Activated CD8-positive, alpha-beta T cell treated with anti-CD3 and anti-CD28 coated beads for 36 hours (primary cell): ENCODE measurements at regions not wholly inside any gene's neighbourhood (a gene's known extent, or its start where the extent isn't known, plus 50 kb on each side); places are given as distances from the start of the nearest gene placed in this dataset.

ENCODE experiments used
- ATAC-seq: fragments of 200-7000 bp; cut with Tn5 transposase; one replicate; pipeline ENCODE4 v1.10.0; 2021; ENCODE audit warnings: mild to moderate bottlenecking, moderate library complexity
- CTCF ChIA-PET: fragments of 350-600 bp; sonication (Branson Sonifier 250); formaldehyde crosslinking; loops from one replicate; lab custom pipeline; 2021; ENCODE audit warnings: antibody characterized with exemption; lab: Charles Lee
- POLR2A ChIA-PET: fragments of 350-600 bp; sonication (Branson Sonifier 250); formaldehyde crosslinking; loops from one replicate; lab custom pipeline; 2021; ENCODE audit warnings: antibody characterized with exemption; lab: Charles Lee
- DNase-seq: peaks from one replicate; pipeline ENCODE4 v3.0.0-alpha.2; 2020
- H3K27ac Mint-ChIP-seq: one replicate; pipeline ENCODE4 v1.8.0; 2021; ENCODE audit warnings: mild to moderate bottlenecking, mixed read lengths
- H3K27me3 Mint-ChIP-seq: one replicate; pipeline ENCODE4 v1.8.0; 2021; ENCODE audit warnings: mixed read lengths
- H3K36me3 Mint-ChIP-seq: one replicate; pipeline ENCODE4 v1.8.0; 2021; ENCODE audit warnings: low read depth, mixed read lengths
- H3K4me1 Mint-ChIP-seq: one replicate; pipeline ENCODE4 v1.8.0; 2021; ENCODE audit warnings: low read depth, mixed read lengths
- H3K4me3 Mint-ChIP-seq: one replicate; pipeline ENCODE4 v1.8.0; 2021; ENCODE audit warnings: mild to moderate bottlenecking, moderate library complexity, mixed read lengths
- H3K9me3 Mint-ChIP-seq: one replicate; pipeline ENCODE4 v1.8.0; 2021; ENCODE audit warnings: mixed read lengths
- intact Hi-C: fragments of 100-400 bp; cut with micrococcal nuclease; formaldehyde crosslinking; loops from one replicate; pipeline ENCODE4 v1.10.0; 2022
- TF ChIP-seq, protein P1 (sequence below): fragments of 200-600 bp; IDR thresholded peaks from one replicate; pipeline ENCODE4 v1.8.0; 2022; ENCODE audit warnings: antibody characterized with exemption, mild to moderate bottlenecking

DNA sequence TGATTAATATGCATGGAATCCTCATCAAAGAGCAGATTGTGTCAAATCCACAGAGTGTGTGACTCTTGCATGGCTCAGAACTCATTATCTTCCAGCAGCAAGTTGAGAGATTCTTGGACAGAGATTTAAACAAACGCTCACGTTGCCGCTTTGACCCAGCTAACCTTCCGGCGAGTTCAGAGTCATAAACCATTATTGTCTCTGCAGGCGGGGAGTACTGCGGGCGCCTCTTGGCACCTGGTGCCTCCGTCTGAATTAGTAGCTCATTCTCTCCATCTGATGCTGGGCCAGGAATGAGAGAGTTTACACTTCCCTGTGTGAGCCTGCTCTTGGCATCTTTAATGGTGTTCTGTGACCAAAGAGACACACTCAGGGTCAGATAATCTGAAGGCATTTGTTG, 138.6 kb upstream of the WSCD1 start:
- Mint-ChIP-seq H3K4me1 (no peaks in the 10 kb centered on the region), H3K36me3 (no peaks in the 10 kb centered on the region), H3K9me3 (no peaks in the 10 kb centered on the region), H3K4me3 (no peak overlapping the region), H3K27me3 (peaks cover 10% of the 10 kb centered on the region), H3K27ac (no peak overlapping the region)
- TF ChIP-seq, protein P1, sequence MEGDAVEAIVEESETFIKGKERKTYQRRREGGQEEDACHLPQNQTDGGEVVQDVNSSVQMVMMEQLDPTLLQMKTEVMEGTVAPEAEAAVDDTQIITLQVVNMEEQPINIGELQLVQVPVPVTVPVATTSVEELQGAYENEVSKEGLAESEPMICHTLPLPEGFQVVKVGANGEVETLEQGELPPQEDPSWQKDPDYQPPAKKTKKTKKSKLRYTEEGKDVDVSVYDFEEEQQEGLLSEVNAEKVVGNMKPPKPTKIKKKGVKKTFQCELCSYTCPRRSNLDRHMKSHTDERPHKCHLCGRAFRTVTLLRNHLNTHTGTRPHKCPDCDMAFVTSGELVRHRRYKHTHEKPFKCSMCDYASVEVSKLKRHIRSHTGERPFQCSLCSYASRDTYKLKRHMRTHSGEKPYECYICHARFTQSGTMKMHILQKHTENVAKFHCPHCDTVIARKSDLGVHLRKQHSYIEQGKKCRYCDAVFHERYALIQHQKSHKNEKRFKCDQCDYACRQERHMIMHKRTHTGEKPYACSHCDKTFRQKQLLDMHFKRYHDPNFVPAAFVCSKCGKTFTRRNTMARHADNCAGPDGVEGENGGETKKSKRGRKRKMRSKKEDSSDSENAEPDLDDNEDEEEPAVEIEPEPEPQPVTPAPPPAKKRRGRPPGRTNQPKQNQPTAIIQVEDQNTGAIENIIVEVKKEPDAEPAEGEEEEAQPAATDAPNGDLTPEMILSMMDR: no peak
- ATAC-seq: no peak
- ChIA-PET CTCF (no interaction called here), POLR2A (interaction anchor here (0.6 kb wide), 1 partner anchor 54 kb away, joined by 3 read pairs; no protein-coding TSS in a partner anchor)
- no peak for DNase-seq
- intact Hi-C loops: no loop called here

DNA sequence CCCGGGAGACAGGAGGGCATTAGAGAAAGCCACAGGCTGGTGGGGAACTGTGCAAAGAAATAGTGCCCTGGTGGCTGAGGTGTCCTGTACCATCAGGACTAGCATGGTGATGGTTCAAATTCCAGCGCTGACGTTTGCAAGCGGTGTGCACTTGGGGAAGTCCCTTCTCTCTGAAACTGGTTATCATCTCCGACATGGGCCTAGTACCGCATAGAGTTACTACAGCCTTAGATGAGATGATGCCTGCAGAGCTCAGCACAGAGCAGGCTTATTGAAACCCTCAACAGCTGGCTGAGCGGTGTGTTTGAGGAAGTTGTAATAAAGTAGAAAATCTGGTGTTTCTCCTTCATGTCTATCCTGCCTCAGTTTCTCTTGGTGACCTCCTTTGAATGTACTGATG, 136.7 kb upstream of the WSCD1 start:
- H3K27ac Mint-ChIP-seq: no peak overlapping the region
- ChIA-PET CTCF (no interaction called here), POLR2A (no interaction called here)
- H3K4me3 Mint-ChIP-seq: no peak overlapping the region
- TF ChIP-seq, protein P1: no peak
- no peaks in the 10 kb centered on the region for H3K9me3 Mint-ChIP-seq
- ATAC-seq (no peak), DNase-seq (no peak)
- no peaks in the 10 kb centered on the region for H3K36me3 Mint-ChIP-seq
- intact Hi-C loops: no loop called here
- no peaks in the 10 kb centered on the region for H3K4me1 Mint-ChIP-seq
- peaks cover 10% of the 10 kb centered on the region for H3K27me3 Mint-ChIP-seq

DNA sequence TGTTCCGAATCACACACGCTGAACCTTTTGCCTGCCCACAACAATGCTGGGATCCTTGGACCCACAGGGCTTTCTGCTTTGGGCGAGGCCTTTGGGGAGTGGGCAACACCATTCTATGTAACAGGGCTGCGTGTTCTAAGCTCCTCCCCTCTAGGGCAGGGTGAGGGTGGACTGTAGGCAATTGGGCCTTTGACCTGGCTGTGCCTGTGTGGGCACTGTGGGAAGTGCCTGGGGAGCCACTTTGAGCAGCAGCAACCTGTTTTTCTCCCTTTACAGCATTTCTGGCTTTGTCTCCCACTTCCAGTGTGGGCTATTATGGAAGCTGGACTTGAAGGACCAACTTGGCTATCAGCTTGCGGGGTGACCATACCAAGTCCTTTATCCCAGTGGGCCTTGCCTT, 128.9 kb upstream of the WSCD1 start:
- Mint-ChIP-seq H3K27ac (no peak overlapping the region), H3K36me3 (no peaks in the 10 kb centered on the region), H3K4me3 (no peak overlapping the region), H3K27me3 (peaks cover 16% of the 10 kb centered on the region), H3K4me1 (no peaks in the 10 kb centered on the region), H3K9me3 (peaks cover under 1% of the 10 kb centered on the region)
- no peak for DNase-seq
- intact Hi-C loops: no loop called here
- ChIA-PET POLR2A (no interaction called here), CTCF (no interaction called here)
- TF ChIP-seq, protein P1: no peak
- no peak for ATAC-seq

GRCh38 chr17:5942687-5943086, 127.5 kb upstream of the WSCD1 start:
- ChIA-PET POLR2A (no interaction called here), CTCF (no interaction called here)
- H3K27me3 Mint-ChIP-seq: peaks cover 20% of the 10 kb centered on the region
- TF ChIP-seq, protein P1: no peak
- DNase-seq: no peak
- no peaks in the 10 kb centered on the region for H3K36me3 Mint-ChIP-seq
- intact Hi-C loops: no loop called here
- H3K4me3 Mint-ChIP-seq: no peak overlapping the region
- no peak for ATAC-seq
- H3K9me3 Mint-ChIP-seq: peaks cover 2% of the 10 kb centered on the region
- H3K27ac Mint-ChIP-seq: no peak overlapping the region
- H3K4me1 Mint-ChIP-seq: no peaks in the 10 kb centered on the region

DNA sequence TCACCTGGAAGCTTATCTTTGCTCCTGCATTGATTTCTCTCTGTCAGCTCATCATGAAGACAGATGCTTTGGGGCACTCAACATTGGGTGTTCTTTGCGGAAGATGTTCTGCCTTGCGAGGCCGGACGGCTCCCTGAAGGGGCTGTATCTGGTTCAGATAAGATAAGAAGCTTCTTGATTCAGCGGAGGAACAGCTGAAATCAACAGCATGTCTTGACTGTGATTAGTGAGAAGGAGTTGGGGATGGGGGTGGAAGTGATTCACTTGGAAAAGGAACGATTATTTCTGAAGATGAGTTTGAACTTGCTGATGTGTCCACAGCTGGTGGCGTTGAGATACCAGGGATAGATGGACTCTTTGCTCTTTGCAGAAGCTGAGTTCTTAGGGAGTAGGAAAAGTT, 126.9 kb upstream of the WSCD1 start:
- Mint-ChIP-seq H3K27me3 (peaks cover 18% of the 10 kb centered on the region), H3K9me3 (peaks cover 2% of the 10 kb centered on the region), H3K4me1 (no peaks in the 10 kb centered on the region), H3K27ac (no peak overlapping the region), H3K36me3 (no peaks in the 10 kb centered on the region), H3K4me3 (no peak overlapping the region)
- ATAC-seq (no peak), DNase-seq (no peak)
- intact Hi-C loops: no loop called here
- POLR2A ChIA-PET: no interaction called here
- TF ChIP-seq, protein P1: no peak
- CTCF ChIA-PET: no interaction called here
